EL (cell line): ENCODE measurements at regions not wholly inside any gene's neighbourhood (a gene's known extent, or its start where the extent isn't known, plus 50 kb on each side); places are given as distances from the start of the nearest gene placed in this dataset.

Experiments
- DNase-seq: peaks from one replicate; pipeline ENCODE4 v3.0.0-alpha.2; 2016

DNA sequence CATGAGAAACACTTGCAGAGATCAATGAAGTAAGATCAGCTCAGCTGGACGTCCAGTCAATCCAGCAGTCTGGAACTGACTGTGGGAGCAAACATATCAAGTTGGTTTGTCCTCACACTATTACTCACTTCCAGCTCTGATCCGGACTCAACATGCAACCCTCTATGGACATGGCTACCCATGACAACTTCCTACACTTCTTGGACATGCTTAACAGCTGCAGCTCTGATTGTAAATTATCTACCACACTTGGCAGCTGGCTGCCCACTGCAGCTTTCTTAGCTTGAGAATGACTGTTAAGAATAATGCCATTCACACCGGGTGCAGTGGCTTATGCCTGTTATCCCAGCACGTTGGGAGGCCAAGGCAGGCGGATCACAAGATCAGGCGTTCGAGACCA lies 429.8 kb downstream of the EPHA4 start:
- DNase-seq = no peak

DNA sequence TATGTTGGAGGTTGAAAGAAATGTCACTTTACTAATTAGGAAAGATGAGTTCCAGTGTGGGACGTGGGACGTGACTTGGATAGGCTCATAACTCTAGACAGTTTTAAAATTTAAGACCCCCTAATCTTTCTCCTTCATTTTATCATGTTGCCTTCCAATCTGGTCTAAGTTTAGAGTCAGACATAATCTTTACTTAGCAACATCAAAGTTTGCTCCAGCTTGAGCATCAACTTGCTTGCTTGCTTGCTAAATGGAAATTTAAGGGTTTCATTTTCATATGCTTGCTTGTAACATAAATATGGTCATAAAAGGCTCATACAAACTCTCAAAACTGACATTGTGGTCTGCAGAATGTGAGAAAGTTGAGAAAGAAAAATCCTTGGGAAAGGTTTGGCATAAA lies 428.9 kb downstream of the EPHA4 start:
- DNase-seq = no peak

- no peak for DNase-seq
Measured at GRCh38 chr2:221144909-221145308, 427.2 kb downstream of the EPHA4 start.

DNA sequence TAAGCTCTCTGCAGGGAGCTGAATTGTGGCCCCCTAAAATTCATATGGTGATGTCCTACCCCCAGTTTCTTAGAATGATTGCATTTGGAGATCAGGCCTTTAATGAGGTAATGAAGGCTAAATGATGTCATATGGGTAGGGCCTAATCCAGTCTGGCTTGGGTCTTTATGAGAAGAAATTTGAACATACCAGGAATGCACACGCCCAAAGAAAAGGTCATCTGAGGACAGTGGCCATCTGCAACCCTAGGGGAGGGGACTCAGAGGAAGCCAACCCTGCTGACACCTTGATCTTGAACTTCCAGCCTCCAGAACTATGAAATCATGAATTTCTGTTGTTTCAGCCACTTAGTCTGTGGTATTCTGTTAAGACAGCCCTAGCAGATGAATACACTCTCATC lies 426.7 kb downstream of the EPHA4 start:
- peak; percentile 2 for DNase-seq

GRCh38 chr2:221153226-221153625 lies 418.9 kb downstream of the EPHA4 start:
- DNase-seq = no peak

DNA sequence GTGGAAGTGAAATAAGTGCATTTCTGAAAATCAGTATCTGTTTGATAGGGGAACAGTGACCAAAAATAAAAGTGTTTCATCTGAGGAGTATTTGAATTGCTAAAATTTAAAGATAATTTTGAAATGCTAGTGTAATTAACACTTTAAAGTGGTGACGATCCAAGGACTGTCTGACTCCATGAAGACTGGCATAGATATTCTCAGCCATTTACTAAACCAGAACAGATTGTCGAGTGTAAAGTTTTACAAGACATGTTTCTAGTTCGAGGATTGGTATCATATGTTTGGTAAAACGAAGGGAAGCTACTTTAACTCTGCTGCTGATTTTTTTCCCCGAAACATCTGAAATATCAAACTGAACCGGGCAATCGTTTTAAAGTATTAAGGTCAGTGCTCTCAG lies 417.9 kb downstream of the EPHA4 start:
- no peak for DNase-seq

- no peak for DNase-seq
Measured at GRCh38 chr2:221156062-221156734, 415.9 kb downstream of the EPHA4 start.

DNA sequence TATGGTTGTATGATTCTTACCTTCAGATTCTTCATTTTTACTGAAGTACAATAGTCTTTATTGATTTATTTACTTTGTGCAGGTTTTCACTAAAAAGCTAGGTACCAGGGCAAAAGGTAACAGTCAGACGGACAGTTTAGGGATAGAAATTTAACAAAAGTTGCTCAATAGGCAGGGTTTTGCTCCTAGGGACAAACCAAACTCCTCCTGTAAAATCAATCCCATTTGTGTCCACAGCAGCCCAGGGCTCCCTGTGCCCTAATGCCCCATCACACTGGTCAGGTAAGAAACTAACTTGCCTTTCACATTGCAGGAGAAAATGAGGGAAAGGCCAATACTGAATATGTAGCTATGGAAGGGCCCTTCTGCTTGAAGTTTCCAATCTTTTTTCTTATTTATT lies 410.9 kb downstream of the EPHA4 start:
- no peak for DNase-seq

- peak; percentile 12 for DNase-seq
Measured at GRCh38 chr2:221166292-221166691, 405.8 kb downstream of the EPHA4 start.

DNA sequence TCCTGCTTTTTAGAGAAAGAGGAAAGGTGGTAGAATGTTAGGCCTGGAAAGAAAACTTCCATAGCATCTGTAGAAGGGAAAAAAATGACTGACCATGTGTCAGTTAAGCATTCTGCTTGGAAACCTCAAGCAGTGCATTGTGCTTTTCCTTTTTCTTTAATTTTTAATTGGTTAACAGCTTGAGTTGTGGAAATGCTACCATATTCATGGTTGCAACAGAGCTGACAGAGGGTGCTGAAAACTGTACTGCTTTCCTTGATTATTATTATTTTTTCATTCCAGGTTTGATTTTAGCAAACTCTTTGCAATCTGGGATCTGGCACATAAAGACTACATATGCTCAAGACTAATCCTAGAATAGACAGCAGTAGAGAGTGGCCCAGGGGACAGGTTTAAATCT lies 404.5 kb downstream of the EPHA4 start:
- DNase-seq = no peak

DNA sequence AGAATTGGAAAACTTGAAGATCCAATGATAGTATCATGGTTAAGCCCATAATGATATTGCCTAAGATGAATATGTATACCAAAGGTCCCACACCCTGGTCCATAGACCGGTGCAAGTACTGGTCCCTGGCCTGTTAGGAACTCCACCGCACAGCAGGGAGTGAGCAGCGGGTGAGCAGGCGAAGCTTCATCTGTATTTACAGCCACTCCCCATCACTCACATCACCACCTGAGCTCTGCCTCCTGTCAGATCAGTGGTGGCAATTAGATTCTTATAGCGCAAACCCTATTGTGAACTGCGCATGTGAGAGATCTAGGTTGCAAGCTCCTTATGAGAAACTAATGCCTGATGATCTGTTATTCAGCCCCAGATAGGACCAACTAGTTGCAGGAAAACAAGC lies 402.4 kb downstream of the EPHA4 start:
- no peak for DNase-seq

- no peak for DNase-seq
Measured at GRCh38 chr2:221170548-221170947, 401.6 kb downstream of the EPHA4 start.

DNA sequence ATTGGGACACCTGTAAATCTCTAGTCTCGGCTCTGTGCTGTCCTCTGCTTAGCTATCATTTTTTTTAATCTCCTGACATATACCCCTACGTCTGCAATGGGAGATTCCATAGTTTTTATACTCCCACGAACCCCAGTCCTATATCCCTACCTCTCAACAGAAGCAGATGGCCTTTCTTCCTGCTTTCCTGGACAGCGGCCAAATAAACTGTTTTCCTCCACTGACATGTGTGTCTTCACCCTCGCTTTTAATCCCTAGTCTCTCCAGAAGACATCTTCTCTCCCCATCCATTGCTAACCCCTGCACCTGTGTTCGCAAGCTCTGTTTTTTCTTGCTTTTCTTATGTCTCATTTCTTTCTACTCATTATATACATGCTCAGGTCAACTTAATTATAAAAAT lies 395.4 kb downstream of the EPHA4 start:
- no peak for DNase-seq

DNA sequence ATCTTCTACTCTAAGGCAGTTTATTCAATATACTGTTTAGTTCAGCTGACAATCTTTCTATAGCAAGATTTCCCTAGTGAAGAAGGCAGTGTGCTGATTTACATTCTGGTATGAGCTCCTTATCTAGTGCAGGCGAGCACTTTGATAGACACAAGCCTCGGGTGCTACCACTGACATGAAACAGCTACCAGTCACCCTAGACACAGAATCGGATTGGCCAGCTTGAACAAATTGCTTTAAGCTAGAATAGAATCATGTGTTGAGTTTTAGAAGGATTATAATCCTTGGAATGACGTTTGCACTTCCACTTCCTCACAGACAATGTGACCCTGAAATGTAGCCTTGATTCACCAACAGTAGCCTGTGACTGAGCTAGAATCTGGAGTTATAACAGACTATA lies 394.0 kb downstream of the EPHA4 start:
- DNase-seq = no peak

- DNase-seq = no peak
Measured at GRCh38 chr2:221186873-221187272, 385.2 kb downstream of the EPHA4 start.

DNA sequence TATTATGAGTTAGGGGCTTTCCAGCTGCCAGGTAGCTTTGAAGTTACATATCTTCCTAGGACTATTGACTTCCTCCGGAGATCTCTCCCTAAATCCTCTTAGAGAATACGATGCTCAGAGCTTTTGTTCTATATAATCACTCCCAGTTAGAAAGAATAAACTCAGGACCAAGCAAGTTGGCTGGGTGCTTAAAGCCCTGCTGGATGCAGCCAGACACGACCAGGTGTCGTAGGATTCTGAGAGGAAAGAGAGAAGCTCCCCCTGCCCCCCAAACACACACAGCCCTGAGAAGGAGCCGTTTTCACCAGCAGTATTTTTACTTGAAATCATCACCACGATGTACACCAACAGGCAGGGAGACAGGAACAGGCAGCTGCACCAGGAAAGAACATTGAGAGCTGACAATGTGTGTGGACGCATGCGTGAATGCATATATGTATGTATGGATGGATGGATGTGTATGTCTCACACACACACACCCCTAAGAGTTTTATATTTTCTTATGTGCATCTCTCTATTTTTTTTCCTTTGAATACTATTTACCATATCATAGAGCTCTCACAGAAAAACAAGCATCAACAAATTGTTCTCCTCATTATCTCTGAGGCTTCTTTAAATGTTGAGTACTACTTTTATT lies 382.6 kb downstream of the EPHA4 start:
- DNase-seq = no peak

- peak; percentile 16 for DNase-seq
Measured at GRCh38 chr2:221195829-221196228, 376.3 kb downstream of the EPHA4 start.

GRCh38 chr2:221197225-221197856 lies 374.8 kb downstream of the EPHA4 start:
- DNase-seq = no peak

- DNase-seq = no peak
Measured at GRCh38 chr2:221198309-221198708, 373.8 kb downstream of the EPHA4 start.

- no peak for DNase-seq
Measured at GRCh38 chr2:221200184-221200839, 371.8 kb downstream of the EPHA4 start.

DNA sequence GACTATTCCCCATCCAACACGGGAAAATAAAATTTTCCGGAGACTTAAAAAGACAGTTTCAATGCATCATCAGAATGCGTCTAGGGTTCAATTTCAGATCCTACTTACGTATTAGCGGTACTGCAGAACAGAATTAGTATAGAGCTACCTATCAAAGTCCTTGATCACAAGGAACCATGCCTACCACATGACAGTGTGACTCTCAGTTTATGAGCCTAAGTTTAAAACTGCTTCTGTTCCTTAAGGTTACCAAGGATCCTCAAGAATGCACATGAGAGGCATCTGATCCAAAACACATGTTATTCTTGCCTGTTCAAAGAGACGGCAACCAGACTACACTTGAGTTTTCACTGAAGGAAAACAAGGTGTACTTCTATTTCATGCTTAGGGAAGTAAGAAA lies 369.7 kb downstream of the EPHA4 start:
- DNase-seq = no peak

GRCh38 chr2:221203125-221203524 lies 369.0 kb downstream of the EPHA4 start:
- no peak for DNase-seq

DNA sequence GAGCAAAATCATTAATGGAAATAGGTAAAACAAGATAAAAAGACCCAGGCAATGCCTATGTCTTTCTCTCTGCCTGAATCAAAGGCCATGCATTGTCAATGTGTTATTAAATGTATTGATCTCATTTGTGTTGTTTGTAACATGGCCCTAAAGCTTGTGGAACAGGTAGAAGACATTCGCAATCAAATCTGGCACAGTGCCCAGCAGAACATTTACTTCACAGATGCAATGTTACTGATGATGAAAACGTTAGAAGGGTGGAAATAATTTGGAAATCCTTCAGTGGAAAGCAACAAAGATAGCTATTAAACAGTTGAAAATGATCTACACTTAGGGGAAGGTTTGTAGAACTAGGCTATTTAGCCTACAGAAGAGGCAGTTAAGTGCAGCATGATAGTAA lies 368.2 kb downstream of the EPHA4 start:
- no peak for DNase-seq

DNA sequence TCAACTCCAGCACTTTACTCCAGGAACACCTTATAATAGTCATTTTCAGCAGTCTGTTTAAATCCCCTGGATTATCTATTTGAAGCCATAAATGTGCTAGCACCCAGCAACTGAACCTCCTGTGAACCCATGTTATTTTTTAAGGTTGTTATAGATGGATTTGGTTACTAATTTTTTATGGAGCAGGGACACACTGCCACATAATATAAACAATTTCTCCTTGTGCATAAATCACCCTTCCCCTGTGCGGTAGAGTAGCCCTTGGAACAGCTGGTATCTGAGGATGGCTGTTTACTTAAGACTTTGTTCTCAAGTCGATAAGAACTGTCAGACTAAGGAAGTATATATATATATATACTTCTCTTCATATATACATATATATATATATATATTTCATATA lies 367.4 kb downstream of the EPHA4 start:
- no peak for DNase-seq
